Lower leg skin (tissue), 3 donors: ENCODE measurements at regions not wholly inside any gene's neighbourhood (a gene's known extent, or its start where the extent isn't known, plus 50 kb on each side); places are given as distances from the start of the nearest gene placed in this dataset.

Experiments
- POLR2A ChIP-seq, 2 donors: fragments of 450-650 bp; IDR thresholded peaks; one replicate each; pipeline ENCODE4 v1.6.1; 2016 to 2017; ENCODE audit warnings: antibody characterized with exemption in 2 of 2, mild to moderate bottlenecking in 1 of 2, moderate library complexity in 1 of 2
- TF ChIP-seq, protein P1 (sequence below), 3 donors: fragments of 450-650 bp; IDR thresholded peaks; one replicate each; pipeline ENCODE4 v1.5.1; 2016; ENCODE audit warnings: antibody characterized with exemption in 3 of 3, mild to moderate bottlenecking in 3 of 3, moderate library complexity in 2 of 3

DNA sequence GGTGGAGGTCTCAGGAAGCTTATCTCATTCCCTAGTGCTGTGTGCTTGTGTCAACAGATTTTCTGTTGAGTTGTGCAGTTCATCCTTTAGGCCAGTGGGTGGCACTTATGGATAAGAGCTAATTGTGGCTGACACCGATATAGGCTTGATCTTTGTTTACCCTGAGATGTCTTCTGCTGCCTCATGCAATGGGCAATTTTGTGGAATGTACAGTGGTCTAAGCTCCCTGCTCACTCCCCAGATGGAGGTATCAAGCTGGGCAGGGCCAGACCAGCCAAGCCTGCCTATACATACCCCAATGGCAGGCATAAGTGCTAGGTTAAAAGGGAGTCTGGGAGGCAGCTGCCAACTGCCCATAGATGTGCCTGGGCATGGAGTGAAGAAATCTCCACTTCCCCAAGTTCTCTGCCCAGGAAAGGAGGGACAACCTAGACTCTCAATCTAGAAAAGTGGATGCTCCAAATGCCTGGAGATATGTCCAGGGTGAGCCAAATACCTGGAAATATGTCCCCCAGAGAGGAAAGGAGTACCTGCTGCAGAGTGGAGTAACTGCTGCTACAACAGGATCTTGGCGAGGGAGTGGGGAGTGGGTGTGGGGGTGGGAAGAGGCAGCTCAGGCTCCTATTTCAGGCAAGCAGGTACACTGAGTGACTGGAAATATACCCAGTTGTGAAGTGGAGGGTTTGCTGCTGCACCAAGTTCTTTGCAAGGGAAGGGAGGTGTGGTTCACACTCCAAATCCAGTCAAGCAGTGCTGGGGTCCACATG is 53.2 kb upstream of the ARG1 start:
- TF ChIP-seq, protein P1, sequence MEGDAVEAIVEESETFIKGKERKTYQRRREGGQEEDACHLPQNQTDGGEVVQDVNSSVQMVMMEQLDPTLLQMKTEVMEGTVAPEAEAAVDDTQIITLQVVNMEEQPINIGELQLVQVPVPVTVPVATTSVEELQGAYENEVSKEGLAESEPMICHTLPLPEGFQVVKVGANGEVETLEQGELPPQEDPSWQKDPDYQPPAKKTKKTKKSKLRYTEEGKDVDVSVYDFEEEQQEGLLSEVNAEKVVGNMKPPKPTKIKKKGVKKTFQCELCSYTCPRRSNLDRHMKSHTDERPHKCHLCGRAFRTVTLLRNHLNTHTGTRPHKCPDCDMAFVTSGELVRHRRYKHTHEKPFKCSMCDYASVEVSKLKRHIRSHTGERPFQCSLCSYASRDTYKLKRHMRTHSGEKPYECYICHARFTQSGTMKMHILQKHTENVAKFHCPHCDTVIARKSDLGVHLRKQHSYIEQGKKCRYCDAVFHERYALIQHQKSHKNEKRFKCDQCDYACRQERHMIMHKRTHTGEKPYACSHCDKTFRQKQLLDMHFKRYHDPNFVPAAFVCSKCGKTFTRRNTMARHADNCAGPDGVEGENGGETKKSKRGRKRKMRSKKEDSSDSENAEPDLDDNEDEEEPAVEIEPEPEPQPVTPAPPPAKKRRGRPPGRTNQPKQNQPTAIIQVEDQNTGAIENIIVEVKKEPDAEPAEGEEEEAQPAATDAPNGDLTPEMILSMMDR (IDR thresholded peaks at IDR 0.05): no peak
- TF ChIP-seq POLR2A (IDR thresholded peaks at IDR 0.05): no peak
